GM12891 (cell line): ENCODE measurements at regions not wholly inside any gene's neighbourhood (a gene's known extent, or its start where the extent isn't known, plus 50 kb on each side); places are given as distances from the start of the nearest gene placed in this dataset.

Source experiments
- POLR2A ChIP-seq: IDR thresholded peaks from 2 replicates; pipeline ENCODE4 v1.6.1; 2011; ENCODE audit warnings: low read depth, low read length, control low read depth
- POLR2AphosphoS5 ChIP-seq: IDR thresholded peaks from 2 replicates; pipeline ENCODE4 v1.6.1; 2011; ENCODE audit warnings: low read depth, low read length, control low read depth

DNA sequence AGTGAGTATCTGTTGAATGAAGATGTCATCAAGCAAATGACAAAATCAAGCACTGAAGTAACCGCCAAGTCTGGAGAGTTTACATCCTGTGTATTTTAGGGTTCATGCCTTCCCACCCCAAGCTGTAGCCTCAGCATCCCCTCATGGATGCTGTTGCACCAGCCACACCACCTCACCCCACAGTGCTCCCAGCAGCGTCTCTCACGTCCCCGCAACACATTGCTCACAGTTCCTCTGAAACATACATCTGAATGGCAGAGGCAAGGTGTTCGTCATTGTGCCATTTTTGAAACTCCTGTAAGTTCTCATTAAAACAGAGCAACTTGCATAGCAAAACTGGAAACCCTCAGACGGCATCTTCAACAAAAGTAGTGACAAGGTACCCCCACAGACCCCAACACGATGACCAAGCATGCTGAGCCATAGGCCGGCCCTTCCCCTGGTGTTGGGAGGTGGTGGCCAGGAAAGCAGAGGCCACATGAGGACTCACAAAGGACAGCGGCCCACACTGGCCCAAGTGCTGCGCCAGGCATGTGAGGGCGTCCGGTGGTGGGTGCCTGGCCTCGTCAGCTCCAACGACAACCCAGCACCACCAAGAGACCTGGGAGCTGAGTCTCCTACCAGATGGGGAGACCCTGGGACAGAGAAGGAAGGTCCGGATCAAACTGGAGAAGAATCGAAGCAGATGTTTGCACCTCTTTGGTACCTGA is 456.5 kb downstream of the EIPR1 start:
- TF ChIP-seq POLR2A: no peak
- TF ChIP-seq POLR2AphosphoS5: no peak
